SK-N-SH treated with all-trans-retinoic acid at 6 μM for 48 hours (cell line): ENCODE measurements at regions not wholly inside any gene's neighbourhood (a gene's known extent, or its start where the extent isn't known, plus 50 kb on each side); places are given as distances from the start of the nearest gene placed in this dataset.

Experiments
- ATAC-seq: fragments of 200-7000 bp; cut with Tn5 transposase; 3 replicates; pipeline ENCODE4 v1.9.1; 2020; ENCODE audit warnings: mild to moderate bottlenecking, moderate library complexity
- ARNTL ChIP-seq: fragments of 450-650 bp; formaldehyde crosslinking; IDR thresholded peaks from 2 replicates; pipeline ENCODE4 v1.5.0; 2020; ENCODE audit warnings: low read depth, mild to moderate bottlenecking, moderate library complexity, borderline replicate concordance
- BACH2 ChIP-seq: fragments of 250-450 bp; sonication (Bioruptor Pico); IDR thresholded peaks from 2 replicates; pipeline ENCODE4 v1.9.0; 2021; ENCODE audit warnings: mild to moderate bottlenecking, borderline replicate concordance
- CSDC2 ChIP-seq: fragments of 250-450 bp; sonication (Bioruptor Pico); IDR thresholded peaks from 2 replicates; pipeline ENCODE4 v1.5.0; 2020; ENCODE audit warnings: mild to moderate bottlenecking, moderate library complexity
- ESRRG ChIP-seq: fragments of 250-450 bp; sonication (Bioruptor Pico); IDR thresholded peaks from 2 replicates; pipeline ENCODE4 v1.6.1; 2021; ENCODE audit warnings: mild to moderate bottlenecking
- ISL1 ChIP-seq: fragments of 250-450 bp; sonication (Bioruptor Pico); IDR thresholded peaks from 2 replicates; pipeline ENCODE4 v2.1.2; 2022; ENCODE audit warnings: mild to moderate bottlenecking, moderate library complexity
- PPARA ChIP-seq: fragments of 250-450 bp; sonication (Bioruptor Pico); IDR thresholded peaks from 2 replicates; pipeline ENCODE4 v1.5.0; 2020; ENCODE audit warnings: mild to moderate bottlenecking, borderline replicate concordance
- TOX ChIP-seq: fragments of 250-450 bp; sonication (Bioruptor Pico); IDR thresholded peaks from 2 replicates; pipeline ENCODE4 v1.8.0; 2021; ENCODE audit warnings: mild to moderate bottlenecking, moderate library complexity, borderline replicate concordance
- ZC3H10 ChIP-seq: fragments of 250-450 bp; sonication (Bioruptor Pico); IDR thresholded peaks from 2 replicates; pipeline ENCODE4 v1.5.1; 2021; ENCODE audit warnings: mild to moderate bottlenecking, moderate library complexity
- ZFP3 ChIP-seq: fragments of 250-450 bp; sonication (Bioruptor Pico); IDR thresholded peaks from 2 replicates; pipeline ENCODE4 v1.5.0; 2020; ENCODE audit warnings: mild to moderate bottlenecking, moderate library complexity
- ZFP30 ChIP-seq: fragments of 450-650 bp; formaldehyde crosslinking; IDR thresholded peaks from 2 replicates; pipeline ENCODE4 v1.5.0; 2022; ENCODE audit warnings: mild to moderate bottlenecking, moderate library complexity
- ZNF565 ChIP-seq: fragments of 450-650 bp; formaldehyde crosslinking; conservative IDR thresholded peaks from 2 replicates; pipeline ENCODE4 v1.5.0; 2020; ENCODE audit warnings: low read depth, mild to moderate bottlenecking, moderate library complexity
- ZNF70 ChIP-seq: fragments of 450-650 bp; formaldehyde crosslinking; IDR thresholded peaks from 2 replicates; pipeline ENCODE4 v1.5.0; 2020; ENCODE audit warnings: mild to moderate bottlenecking, moderate library complexity
- ZNF8 ChIP-seq: fragments of 450-650 bp; formaldehyde crosslinking; IDR thresholded peaks from 2 replicates; pipeline ENCODE4 v1.5.0; 2020; ENCODE audit warnings: mild to moderate bottlenecking, moderate library complexity
- TF ChIP-seq, protein P1 (sequence below): fragments of 250-450 bp; sonication (Bioruptor Pico); IDR thresholded peaks from 2 replicates; pipeline ENCODE4 v1.5.0; 2020; ENCODE audit warnings: mild to moderate bottlenecking, moderate library complexity
- TF ChIP-seq, protein P2 (sequence below): fragments of 250-450 bp; sonication (Bioruptor Pico); IDR thresholded peaks from 2 replicates; pipeline ENCODE4 v1.5.1; 2021; ENCODE audit warnings: mild to moderate bottlenecking, moderate library complexity
- TF ChIP-seq, protein P3 (sequence below): fragments of 250-450 bp; sonication (Bioruptor Pico); IDR thresholded peaks from 2 replicates; pipeline ENCODE4 v1.8.0; 2021; ENCODE audit warnings: low read depth, mild to moderate bottlenecking, moderate library complexity, borderline replicate concordance
- TF ChIP-seq, protein P4 (sequence below): fragments of 250-450 bp; sonication (Bioruptor Pico); IDR thresholded peaks from 2 replicates; pipeline ENCODE4 v1.5.1; 2020; ENCODE audit warnings: low read depth, mild to moderate bottlenecking, moderate library complexity
- TF ChIP-seq, protein P5 (sequence below): fragments of 250-450 bp; sonication (Bioruptor Pico); IDR thresholded peaks from 2 replicates; pipeline ENCODE4 v1.8.0; 2020; ENCODE audit warnings: mild to moderate bottlenecking, moderate library complexity, borderline replicate concordance

DNA sequence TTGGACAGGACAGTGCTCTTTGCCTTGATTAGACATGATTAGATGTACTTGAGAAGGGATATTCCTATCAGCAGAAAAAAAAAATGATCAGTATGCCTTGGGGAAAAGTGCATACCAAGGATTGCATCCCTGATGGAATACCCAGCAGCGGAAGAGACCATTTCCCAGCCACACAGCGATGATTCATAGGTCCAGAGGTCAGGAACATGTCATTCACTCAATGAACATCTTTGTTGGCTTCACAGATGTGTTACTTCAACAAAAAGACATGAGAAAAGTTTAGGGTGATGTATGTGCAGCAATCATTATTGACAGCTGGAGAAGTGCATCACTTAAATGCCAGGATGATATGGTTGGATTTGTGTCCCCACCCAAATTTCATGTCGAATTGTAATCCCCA, 293.5 kb downstream of the ZNF674 start:
- TF ChIP-seq, protein P1, sequence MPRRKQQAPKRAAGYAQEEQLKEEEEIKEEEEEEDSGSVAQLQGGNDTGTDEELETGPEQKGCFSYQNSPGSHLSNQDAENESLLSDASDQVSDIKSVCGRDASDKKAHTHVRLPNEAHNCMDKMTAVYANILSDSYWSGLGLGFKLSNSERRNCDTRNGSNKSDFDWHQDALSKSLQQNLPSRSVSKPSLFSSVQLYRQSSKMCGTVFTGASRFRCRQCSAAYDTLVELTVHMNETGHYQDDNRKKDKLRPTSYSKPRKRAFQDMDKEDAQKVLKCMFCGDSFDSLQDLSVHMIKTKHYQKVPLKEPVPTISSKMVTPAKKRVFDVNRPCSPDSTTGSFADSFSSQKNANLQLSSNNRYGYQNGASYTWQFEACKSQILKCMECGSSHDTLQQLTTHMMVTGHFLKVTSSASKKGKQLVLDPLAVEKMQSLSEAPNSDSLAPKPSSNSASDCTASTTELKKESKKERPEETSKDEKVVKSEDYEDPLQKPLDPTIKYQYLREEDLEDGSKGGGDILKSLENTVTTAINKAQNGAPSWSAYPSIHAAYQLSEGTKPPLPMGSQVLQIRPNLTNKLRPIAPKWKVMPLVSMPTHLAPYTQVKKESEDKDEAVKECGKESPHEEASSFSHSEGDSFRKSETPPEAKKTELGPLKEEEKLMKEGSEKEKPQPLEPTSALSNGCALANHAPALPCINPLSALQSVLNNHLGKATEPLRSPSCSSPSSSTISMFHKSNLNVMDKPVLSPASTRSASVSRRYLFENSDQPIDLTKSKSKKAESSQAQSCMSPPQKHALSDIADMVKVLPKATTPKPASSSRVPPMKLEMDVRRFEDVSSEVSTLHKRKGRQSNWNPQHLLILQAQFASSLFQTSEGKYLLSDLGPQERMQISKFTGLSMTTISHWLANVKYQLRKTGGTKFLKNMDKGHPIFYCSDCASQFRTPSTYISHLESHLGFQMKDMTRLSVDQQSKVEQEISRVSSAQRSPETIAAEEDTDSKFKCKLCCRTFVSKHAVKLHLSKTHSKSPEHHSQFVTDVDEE (CRISPR knock-in tag): no peak
- TF ChIP-seq, protein P2, sequence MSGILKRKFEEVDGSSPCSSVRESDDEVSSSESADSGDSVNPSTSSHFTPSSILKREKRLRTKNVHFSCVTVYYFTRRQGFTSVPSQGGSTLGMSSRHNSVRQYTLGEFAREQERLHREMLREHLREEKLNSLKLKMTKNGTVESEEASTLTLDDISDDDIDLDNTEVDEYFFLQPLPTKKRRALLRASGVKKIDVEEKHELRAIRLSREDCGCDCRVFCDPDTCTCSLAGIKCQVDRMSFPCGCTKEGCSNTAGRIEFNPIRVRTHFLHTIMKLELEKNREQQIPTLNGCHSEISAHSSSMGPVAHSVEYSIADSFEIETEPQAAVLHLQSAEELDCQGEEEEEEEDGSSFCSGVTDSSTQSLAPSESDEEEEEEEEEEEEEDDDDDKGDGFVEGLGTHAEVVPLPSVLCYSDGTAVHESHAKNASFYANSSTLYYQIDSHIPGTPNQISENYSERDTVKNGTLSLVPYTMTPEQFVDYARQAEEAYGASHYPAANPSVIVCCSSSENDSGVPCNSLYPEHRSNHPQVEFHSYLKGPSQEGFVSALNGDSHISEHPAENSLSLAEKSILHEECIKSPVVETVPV (CRISPR knock-in tag): no peak
- TF ChIP-seq ZFP3 (CRISPR knock-in tag) (no peak), BACH2 (CRISPR knock-in tag) (no peak), TOX (no peak), ZFP30 (CRISPR knock-in tag) (no peak), CSDC2 (CRISPR knock-in tag) (no peak), ZC3H10 (CRISPR knock-in tag) (no peak)
- peak; percentile 34; the same call in 2 of the 3 replicates for ATAC-seq

DNA sequence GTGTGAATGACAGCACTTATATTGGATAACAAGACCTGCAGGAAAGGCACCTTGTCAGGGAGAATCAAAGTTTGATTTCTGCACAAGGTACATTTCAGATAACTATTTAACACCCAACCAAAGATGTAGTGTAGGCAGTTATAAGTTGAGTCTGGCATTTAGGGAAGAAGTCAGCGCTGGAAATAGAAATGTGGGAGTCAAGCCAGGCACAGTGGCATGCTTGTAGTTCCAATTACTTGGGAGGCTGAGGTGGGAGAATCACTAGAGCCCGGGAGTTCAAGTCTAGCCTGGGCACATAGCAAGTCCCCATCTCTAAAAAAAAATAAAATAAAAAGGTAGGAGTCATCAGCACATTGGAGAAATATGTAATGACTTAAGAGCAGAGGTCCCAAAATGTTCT, 295.1 kb downstream of the ZNF674 start:
- TF ChIP-seq ZFP30 (CRISPR knock-in tag) (no peak), ZC3H10 (CRISPR knock-in tag) (no peak), PPARA (no peak), ZFP3 (CRISPR knock-in tag) (no peak)
- TF ChIP-seq, protein P2 (CRISPR knock-in tag): no peak
- TF ChIP-seq, protein P3, sequence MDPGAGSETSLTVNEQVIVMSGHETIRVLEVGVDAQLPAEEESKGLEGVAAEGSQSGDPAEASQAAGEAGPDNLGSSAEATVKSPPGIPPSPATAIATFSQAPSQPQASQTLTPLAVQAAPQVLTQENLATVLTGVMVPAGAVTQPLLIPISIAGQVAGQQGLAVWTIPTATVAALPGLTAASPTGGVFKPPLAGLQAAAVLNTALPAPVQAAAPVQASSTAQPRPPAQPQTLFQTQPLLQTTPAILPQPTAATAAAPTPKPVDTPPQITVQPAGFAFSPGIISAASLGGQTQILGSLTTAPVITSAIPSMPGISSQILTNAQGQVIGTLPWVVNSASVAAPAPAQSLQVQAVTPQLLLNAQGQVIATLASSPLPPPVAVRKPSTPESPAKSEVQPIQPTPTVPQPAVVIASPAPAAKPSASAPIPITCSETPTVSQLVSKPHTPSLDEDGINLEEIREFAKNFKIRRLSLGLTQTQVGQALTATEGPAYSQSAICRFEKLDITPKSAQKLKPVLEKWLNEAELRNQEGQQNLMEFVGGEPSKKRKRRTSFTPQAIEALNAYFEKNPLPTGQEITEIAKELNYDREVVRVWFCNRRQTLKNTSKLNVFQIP (CRISPR knock-in tag): no peak
- TF ChIP-seq, protein P4, sequence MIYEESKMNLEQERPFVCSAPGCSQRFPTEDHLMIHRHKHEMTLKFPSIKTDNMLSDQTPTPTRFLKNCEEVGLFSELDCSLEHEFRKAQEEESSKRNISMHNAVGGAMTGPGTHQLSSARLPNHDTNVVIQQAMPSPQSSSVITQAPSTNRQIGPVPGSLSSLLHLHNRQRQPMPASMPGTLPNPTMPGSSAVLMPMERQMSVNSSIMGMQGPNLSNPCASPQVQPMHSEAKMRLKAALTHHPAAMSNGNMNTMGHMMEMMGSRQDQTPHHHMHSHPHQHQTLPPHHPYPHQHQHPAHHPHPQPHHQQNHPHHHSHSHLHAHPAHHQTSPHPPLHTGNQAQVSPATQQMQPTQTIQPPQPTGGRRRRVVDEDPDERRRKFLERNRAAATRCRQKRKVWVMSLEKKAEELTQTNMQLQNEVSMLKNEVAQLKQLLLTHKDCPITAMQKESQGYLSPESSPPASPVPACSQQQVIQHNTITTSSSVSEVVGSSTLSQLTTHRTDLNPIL (CRISPR knock-in tag): no peak
- no peak for ATAC-seq

DNA sequence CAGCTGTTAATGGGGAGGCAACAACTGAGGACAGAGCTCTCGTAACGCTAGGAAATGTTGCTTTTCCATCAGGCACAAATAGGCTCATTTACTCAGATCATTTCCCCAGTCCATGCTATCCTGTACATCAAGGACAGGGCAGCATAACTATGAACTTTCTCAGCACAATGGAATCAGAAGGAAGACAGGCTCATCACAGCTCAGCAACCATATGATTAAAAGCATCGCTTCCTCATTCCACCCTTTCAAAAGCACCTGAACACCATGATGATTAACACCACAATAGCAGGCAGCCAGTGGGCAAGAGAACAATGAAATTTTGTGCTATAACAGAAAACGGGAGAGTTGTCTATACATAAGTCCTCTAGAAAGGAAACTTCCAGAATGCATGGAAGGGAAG, 297.8 kb downstream of the ZNF674 start:
- no peak for TF ChIP-seq ISL1 (CRISPR knock-in tag)
- TF ChIP-seq, protein P1 (CRISPR knock-in tag): no peak
- no peak for ATAC-seq

DNA sequence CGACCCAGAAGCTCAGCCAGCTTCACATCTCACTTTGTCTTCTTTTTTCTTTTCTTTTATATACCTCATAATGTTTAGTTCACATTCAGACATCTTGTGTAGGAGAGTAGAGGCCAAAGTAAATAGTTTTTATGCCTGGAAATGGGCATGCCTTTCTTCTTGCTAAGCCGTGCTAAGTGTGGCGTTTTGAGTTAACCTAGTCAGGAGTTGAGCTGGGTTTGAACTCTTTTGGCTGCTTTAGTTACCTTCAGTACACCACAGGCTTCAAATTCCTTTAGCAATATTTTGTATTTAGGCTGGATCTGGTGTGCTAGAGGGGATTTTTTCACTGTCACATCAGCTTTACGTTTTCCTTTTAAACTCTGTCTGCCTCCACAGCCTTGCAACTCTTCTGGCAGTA, 300.8 kb downstream of the ZNF674 start:
- ATAC-seq: no peak
- TF ChIP-seq, protein P2 (CRISPR knock-in tag): no peak
- TF ChIP-seq CSDC2 (CRISPR knock-in tag) (no peak), ARNTL (CRISPR knock-in tag) (no peak), ZNF8 (CRISPR knock-in tag) (no peak), ZNF70 (CRISPR knock-in tag) (no peak), ZNF565 (no peak), ZFP30 (CRISPR knock-in tag) (no peak), ESRRG (CRISPR knock-in tag) (no peak), TOX (no peak), PPARA (no peak)
- TF ChIP-seq, protein P5, sequence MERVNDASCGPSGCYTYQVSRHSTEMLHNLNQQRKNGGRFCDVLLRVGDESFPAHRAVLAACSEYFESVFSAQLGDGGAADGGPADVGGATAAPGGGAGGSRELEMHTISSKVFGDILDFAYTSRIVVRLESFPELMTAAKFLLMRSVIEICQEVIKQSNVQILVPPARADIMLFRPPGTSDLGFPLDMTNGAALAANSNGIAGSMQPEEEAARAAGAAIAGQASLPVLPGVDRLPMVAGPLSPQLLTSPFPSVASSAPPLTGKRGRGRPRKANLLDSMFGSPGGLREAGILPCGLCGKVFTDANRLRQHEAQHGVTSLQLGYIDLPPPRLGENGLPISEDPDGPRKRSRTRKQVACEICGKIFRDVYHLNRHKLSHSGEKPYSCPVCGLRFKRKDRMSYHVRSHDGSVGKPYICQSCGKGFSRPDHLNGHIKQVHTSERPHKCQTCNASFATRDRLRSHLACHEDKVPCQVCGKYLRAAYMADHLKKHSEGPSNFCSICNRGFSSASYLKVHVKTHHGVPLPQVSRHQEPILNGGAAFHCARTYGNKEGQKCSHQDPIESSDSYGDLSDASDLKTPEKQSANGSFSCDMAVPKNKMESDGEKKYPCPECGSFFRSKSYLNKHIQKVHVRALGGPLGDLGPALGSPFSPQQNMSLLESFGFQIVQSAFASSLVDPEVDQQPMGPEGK (CRISPR knock-in tag): no peak
- TF ChIP-seq, protein P4 (CRISPR knock-in tag): no peak
